Sigmoid colon (tissue), 4 donors: ENCODE measurements at regions not wholly inside any gene's neighbourhood (a gene's known extent, or its start where the extent isn't known, plus 50 kb on each side); places are given as distances from the start of the nearest gene placed in this dataset.

Experiments
- CTCF ChIP-seq, 4 experiments: fragments of 450-650 bp in 3 of 4; fragments of 200-600 bp in 1 of 4; IDR thresholded peaks; one replicate each; pipeline ENCODE4 v1.5.1; 2016 to 2019; ENCODE audit warnings: antibody characterized with exemption in 4 of 4, mild to moderate bottlenecking in 3 of 4, moderate library complexity in 2 of 4
- EP300 ChIP-seq, 4 donors: sonication (generic); formaldehyde crosslinking; IDR thresholded peaks; one replicate each; pipeline ENCODE4 v1.6.1; 2017; ENCODE audit warnings: antibody characterized with exemption in 4 of 4
- POLR2A ChIP-seq, 2 donors: fragments of 450-650 bp; IDR thresholded peaks; one replicate each; pipeline ENCODE4 v1.6.1; 2016; ENCODE audit warnings: antibody characterized with exemption in 2 of 2, mild to moderate bottlenecking in 2 of 2, moderate library complexity in 2 of 2

GRCh38 chr16:55992551-55992950, 117.4 kb upstream of the CES5A start:
- TF ChIP-seq CTCF (IDR thresholded peaks at IDR 0.05): no peak
- TF ChIP-seq POLR2A (IDR thresholded peaks at IDR 0.05): no peak
- TF ChIP-seq EP300 (IDR thresholded peaks at IDR 0.05): no peak
